Natural killer cell (primary cell): ENCODE measurements at regions not wholly inside any gene's neighbourhood (a gene's known extent, or its start where the extent isn't known, plus 50 kb on each side); places are given as distances from the start of the nearest gene placed in this dataset.

Source experiments
- ATAC-seq, 3 donors: fragments of 150-1000 bp in 2 of 3; fragments of 200-7000 bp in 1 of 3; cut with Tn5 transposase; 1 replicate in 1 of 3; 2 replicates in 2 of 3; pipeline ENCODE4 v1.10.0; 2021; ENCODE audit warnings: mild to moderate bottlenecking in 2 of 3, moderate library complexity in 2 of 3
- DNase-seq, 2 donors: peaks; one replicate each; pipeline versions ENCODE4 v3.0.0 to v3.0.0-alpha.2; 2013 to 2021; ENCODE audit warnings: mixed read lengths in 1 of 2
- H3K27ac ChIP-seq: one replicate; pipeline ENCODE4 v1.5.1; 2013; ENCODE audit warnings: mild to moderate bottlenecking, low read length
- H3K27me3 ChIP-seq: one replicate; pipeline ENCODE4 v1.6.1; 2013; ENCODE audit warnings: low read length; ENCODE audit not compliant: control insufficient read depth, insufficient read depth
- H3K36me3 ChIP-seq: one replicate; pipeline ENCODE4 v1.6.1; 2013; ENCODE audit warnings: low read length; ENCODE audit not compliant: control insufficient read depth, insufficient read depth
- H3K4me1 ChIP-seq: one replicate; pipeline ENCODE4 v1.6.1; 2013; ENCODE audit warnings: low read length; ENCODE audit not compliant: control insufficient read depth, insufficient read depth
- H3K4me3 ChIP-seq: one replicate; pipeline ENCODE4 v1.5.1; 2013; ENCODE audit warnings: low read length
- H3K9me3 ChIP-seq: one replicate; pipeline ENCODE4 v1.6.1; 2013; ENCODE audit warnings: low read length; ENCODE audit not compliant: control insufficient read depth, insufficient read depth
- H3K27ac Mint-ChIP-seq, 2 donors: one replicate each; pipeline ENCODE4 v1.8.0; 2022; ENCODE audit warnings: mild to moderate bottlenecking in 2 of 2, mixed read lengths in 2 of 2, moderate library complexity in 1 of 2
- H3K27me3 Mint-ChIP-seq, 2 donors: one replicate each; pipeline ENCODE4 v1.8.0; 2022; ENCODE audit warnings: low read depth in 2 of 2, mixed read lengths in 2 of 2
- H3K36me3 Mint-ChIP-seq: one replicate; pipeline ENCODE4 v1.8.0; 2022; ENCODE audit warnings: mixed read lengths
- H3K4me1 Mint-ChIP-seq, 2 donors: one replicate each; pipeline ENCODE4 v1.8.0; 2022; ENCODE audit warnings: mixed read lengths in 2 of 2
- H3K4me3 Mint-ChIP-seq: one replicate; pipeline ENCODE4 v1.8.0; 2022; ENCODE audit warnings: mild to moderate bottlenecking, moderate library complexity, mixed read lengths
- H3K9me3 Mint-ChIP-seq, 2 donors: one replicate each; pipeline ENCODE4 v1.8.0; 2022; ENCODE audit warnings: mixed read lengths in 2 of 2
- CTCF ChIP-seq: fragments of 200-600 bp; IDR thresholded peaks from one replicate; pipeline ENCODE4 v1.8.0; 2022; ENCODE audit warnings: antibody characterized with exemption
- WGBS: methylation state at CpG from one replicate; pipeline ENCODE4 v1.1.7; 2013; ENCODE audit warnings: missing lambda C conversion rate; ENCODE audit not compliant: insufficient coverage; 5-methylcytosine and 5-hydroxymethylcytosine counted together
- intact Hi-C: fragments of 100-400 bp; cut with micrococcal nuclease; formaldehyde crosslinking; loops from one replicate; pipeline ENCODE4 v1.14.2; 2022

DNA sequence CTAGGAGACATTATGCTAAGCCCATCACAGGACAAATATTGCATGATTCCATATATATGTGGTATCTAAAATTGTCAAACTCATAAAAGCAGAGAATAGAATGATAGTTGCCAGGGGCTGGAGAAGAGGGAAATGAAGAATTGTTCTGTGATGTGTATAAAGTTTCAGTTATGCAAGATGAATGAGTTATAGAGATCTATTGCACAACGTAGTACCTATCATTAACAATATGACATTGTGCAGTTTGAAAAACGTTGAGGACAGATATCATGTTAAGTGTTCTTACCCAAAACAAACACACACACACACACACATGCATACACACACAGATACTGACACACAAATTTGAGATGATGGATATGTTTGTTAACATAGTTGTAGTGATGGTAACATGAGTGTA is 871.6 kb upstream of the GOT2 start:
- no peak overlapping the region for H3K4me3 Mint-ChIP-seq
- no peaks in the 10 kb centered on the region for H3K27me3 Mint-ChIP-seq

GRCh38 chr16:59604354-59604753 is 870.2 kb upstream of the GOT2 start:
- ATAC-seq (no peak), DNase-seq (no peak)
- no peak overlapping the region for H3K27ac Mint-ChIP-seq
- H3K4me3 ChIP-seq, result no peak overlapping the region
- WGBS, result 94% methylated on average over 1 of the region's 1 CpG
- H3K4me1 ChIP-seq, result no peaks in the 10 kb centered on the region
- intact Hi-C loops, result no loop called here
- no peaks in the 10 kb centered on the region for H3K4me1 Mint-ChIP-seq
- H3K9me3 Mint-ChIP-seq, result peaks cover 0 to 11% of the 10 kb centered on the region in 2 donors
- H3K36me3 Mint-ChIP-seq, result no peaks in the 10 kb centered on the region
- no peaks in the 10 kb centered on the region for H3K36me3 ChIP-seq
- H3K27me3 Mint-ChIP-seq, result no peaks in the 10 kb centered on the region
- H3K27me3 ChIP-seq, result no peaks in the 10 kb centered on the region
- no peak for TF ChIP-seq CTCF
- no peak overlapping the region for H3K27ac ChIP-seq
- no peak overlapping the region for H3K4me3 Mint-ChIP-seq
- H3K9me3 ChIP-seq, result no peaks in the 10 kb centered on the region

More for the DNA sequence above, 871.6 kb upstream of the GOT2 start:
- DNase-seq, result no peak
- ATAC-seq, result no peak
- H3K27ac ChIP-seq, result no peak overlapping the region
- H3K36me3 Mint-ChIP-seq, result no peaks in the 10 kb centered on the region
- no CpG with 5 or more reads among the region's 2 CpGs for WGBS
- H3K4me3 ChIP-seq, result no peak overlapping the region
- no peaks in the 10 kb centered on the region for H3K36me3 ChIP-seq
- no peak for TF ChIP-seq CTCF
- no peak overlapping the region for H3K27ac Mint-ChIP-seq
- intact Hi-C loops, result no loop called here
- H3K9me3 ChIP-seq, result no peaks in the 10 kb centered on the region
- H3K27me3 ChIP-seq, result no peaks in the 10 kb centered on the region
- H3K4me1 ChIP-seq, result no peaks in the 10 kb centered on the region
- no peaks in the 10 kb centered on the region for H3K4me1 Mint-ChIP-seq
- peaks cover 0 to 13% of the 10 kb centered on the region in 2 donors for H3K9me3 Mint-ChIP-seq

DNA sequence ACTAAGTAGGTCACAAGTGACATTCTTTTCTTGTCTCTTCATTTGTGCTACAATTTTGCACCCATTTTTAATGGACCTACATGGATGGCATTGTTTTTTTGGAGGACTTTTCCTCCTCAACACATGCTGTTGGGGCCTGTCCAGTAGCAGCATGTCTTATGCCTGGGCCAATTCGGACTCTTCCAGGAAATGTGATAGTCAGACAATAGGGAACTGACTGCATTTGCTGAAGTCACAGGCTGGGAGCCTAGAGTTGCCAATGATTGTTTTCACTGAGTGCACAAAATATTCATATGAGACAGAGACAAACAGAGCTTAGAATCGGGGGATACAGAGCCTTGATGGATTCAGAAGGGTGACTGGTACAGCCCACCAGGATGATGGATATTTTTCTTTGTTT is 867.3 kb upstream of the GOT2 start:
- WGBS, result 73% methylated on average over 2 of the region's 2 CpGs
- H3K27ac ChIP-seq, result no peak overlapping the region
- intact Hi-C loops, result no loop called here
- Mint-ChIP-seq H3K27ac (no peak overlapping the region), H3K36me3 (no peaks in the 10 kb centered on the region), H3K27me3 (no peaks in the 10 kb centered on the region), H3K4me3 (no peak overlapping the region), H3K4me1 (no peaks in the 10 kb centered on the region), H3K9me3 (peaks cover 7 to 10% of the 10 kb centered on the region in 2 donors)
- no peaks in the 10 kb centered on the region for H3K36me3 ChIP-seq
- no peak for ATAC-seq
- no peaks in the 10 kb centered on the region for H3K27me3 ChIP-seq
- no peaks in the 10 kb centered on the region for H3K9me3 ChIP-seq
- TF ChIP-seq CTCF, result no peak
- no peak for DNase-seq
- H3K4me1 ChIP-seq, result no peaks in the 10 kb centered on the region
- no peak overlapping the region for H3K4me3 ChIP-seq

GRCh38 chr16:59597269-59597668 is 863.2 kb upstream of the GOT2 start:
- Histone ChIP-seq H3K9me3 (no peaks in the 10 kb centered on the region), H3K4me1 (no peaks in the 10 kb centered on the region), H3K27ac (no peak overlapping the region), H3K4me3 (no peak overlapping the region), H3K36me3 (no peaks in the 10 kb centered on the region), H3K27me3 (no peaks in the 10 kb centered on the region)
- H3K27ac Mint-ChIP-seq, result no peak overlapping the region
- intact Hi-C loops, result no loop called here
- no peaks in the 10 kb centered on the region for H3K27me3 Mint-ChIP-seq
- DNase-seq (no peak), ATAC-seq (no peak)
- no peak for TF ChIP-seq CTCF
- no peaks in the 10 kb centered on the region for H3K36me3 Mint-ChIP-seq
- no peaks in the 10 kb centered on the region for H3K4me1 Mint-ChIP-seq
- H3K4me3 Mint-ChIP-seq, result no peak overlapping the region
- 79% methylated on average over 7 of the region's 7 CpGs for WGBS
- H3K9me3 Mint-ChIP-seq, result peaks cover 7 to 12% of the 10 kb centered on the region in 2 donors
